ENCODE measurements at regions not wholly inside any gene's neighbourhood (a gene's known extent, or its start where the extent isn't known, plus 50 kb on each side); places are given as distances from the start of the nearest gene placed in this dataset.

DNA sequence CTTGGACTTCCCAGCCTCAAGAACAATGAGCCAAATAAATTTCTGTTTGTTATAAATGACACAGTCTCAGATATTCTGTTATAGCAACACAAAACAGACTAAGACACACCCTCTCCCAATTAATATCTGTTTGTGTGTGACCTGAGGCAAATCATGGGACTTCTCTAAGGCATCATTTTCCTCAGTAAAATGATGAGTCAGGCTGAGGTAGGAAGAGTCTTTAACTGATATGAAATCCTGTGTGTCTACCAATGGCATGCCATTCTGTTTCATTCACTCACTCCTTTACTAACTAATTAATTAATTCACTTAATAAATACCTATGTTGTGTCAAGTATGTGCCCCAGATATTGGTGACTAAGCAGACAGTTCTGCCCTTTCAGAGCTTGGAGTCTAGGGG lies 258.4 kb upstream of the CRY1 start:
- no peak overlapping the region for H3K4me3 ChIP-seq (ENCODE audit: low read depth in 1 of 2, low read length in 2 of 2)
- H3K36me3 ChIP-seq (ENCODE audit: insufficient read depth, low read length): no peaks in the 10 kb centered on the region
- no peaks in the 10 kb centered on the region for H3K27me3 ChIP-seq (ENCODE audit: control insufficient read depth in 1 of 2, insufficient read depth in 2 of 2, low read length in 2 of 2)
- H3K27ac ChIP-seq (ENCODE audit: low read depth, low read length): no peak overlapping the region
- H3K4me1 ChIP-seq (ENCODE audit: insufficient read depth, low read length): peaks cover 9% of the 10 kb centered on the region
- no peak overlapping the region for H3K9ac ChIP-seq (ENCODE audit: low read length)
- H3K9me3 ChIP-seq (ENCODE audit: low read length): no peaks in the 10 kb centered on the region

DNA sequence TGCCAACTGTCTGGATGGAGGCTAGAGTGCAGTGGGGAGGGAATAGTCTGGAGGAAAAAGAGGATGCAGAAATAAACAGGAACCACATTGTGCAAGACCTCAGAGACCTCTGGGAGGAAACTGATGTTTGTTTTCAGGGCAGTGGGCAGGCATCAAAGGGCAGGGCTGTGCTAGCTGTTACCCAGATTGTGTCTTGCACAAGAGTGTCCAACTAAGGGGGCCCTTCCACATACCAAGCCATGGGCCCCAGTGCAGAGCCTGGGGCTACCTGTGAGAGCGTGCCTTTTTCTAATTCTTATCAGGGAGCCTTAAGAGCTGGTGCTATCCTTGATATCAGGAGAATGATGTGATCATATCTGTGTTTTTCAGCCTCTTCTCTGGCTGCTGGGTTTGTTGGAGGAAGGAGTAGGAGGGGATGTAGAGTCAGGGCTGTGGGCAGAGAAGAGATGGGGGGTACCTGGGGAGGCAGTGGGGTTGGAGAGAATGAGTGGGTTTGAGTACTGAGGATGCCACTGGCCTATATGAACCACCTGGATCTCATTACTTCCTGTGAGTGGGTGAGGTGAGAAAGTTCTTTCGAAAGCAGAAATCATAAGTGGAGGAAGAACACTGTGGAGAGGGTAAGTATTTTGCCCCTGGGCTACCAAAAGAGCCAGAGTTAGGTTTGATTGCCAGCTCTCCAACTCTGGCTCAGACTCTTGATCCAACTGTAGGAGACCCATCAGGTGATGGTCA lies 259.2 kb upstream of the CRY1 start:
- no peaks in the 10 kb centered on the region for H3K27me3 ChIP-seq (ENCODE audit: control insufficient read depth in 1 of 2, insufficient read depth in 2 of 2, low read length in 2 of 2)
- no peak overlapping the region for H3K4me3 ChIP-seq (ENCODE audit: low read depth in 1 of 2, low read length in 2 of 2)
- H3K36me3 ChIP-seq (ENCODE audit: insufficient read depth, low read length): no peaks in the 10 kb centered on the region
- no peak overlapping the region for H3K27ac ChIP-seq (ENCODE audit: low read depth, low read length)
- no peak overlapping the region for H3K9ac ChIP-seq (ENCODE audit: low read length)
- H3K4me1 ChIP-seq (ENCODE audit: insufficient read depth, low read length): peaks cover 9% of the 10 kb centered on the region
- H3K9me3 ChIP-seq (ENCODE audit: low read length): no peaks in the 10 kb centered on the region

DNA sequence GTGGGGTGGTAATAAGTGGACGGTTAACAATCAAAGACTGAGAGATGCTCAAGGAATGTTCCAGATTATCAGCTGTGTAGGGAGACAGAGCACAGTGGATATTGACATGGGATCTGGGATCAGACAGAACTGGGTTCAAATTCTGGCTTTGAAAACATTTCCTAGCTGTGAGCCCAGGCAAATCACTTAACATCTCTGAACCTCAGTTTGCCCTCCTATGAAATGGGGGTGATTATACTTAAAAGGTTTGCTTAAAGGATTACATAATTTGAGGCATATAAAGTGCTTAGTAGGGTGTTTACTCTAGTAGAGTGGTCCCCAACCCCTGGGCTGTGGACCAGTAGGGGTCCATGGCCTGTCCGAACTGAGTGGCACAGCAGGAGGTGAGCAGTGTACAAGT lies 260.0 kb upstream of the CRY1 start:
- no peaks in the 10 kb centered on the region for H3K27me3 ChIP-seq (ENCODE audit: control insufficient read depth in 1 of 2, insufficient read depth in 2 of 2, low read length in 2 of 2)
- no peaks in the 10 kb centered on the region for H3K9me3 ChIP-seq (ENCODE audit: low read length)
- peaks cover 9% of the 10 kb centered on the region for H3K4me1 ChIP-seq (ENCODE audit: insufficient read depth, low read length)
- no peaks in the 10 kb centered on the region for H3K36me3 ChIP-seq (ENCODE audit: insufficient read depth, low read length)
- no peak overlapping the region for H3K9ac ChIP-seq (ENCODE audit: low read length)
- H3K4me3 ChIP-seq (ENCODE audit: low read depth in 1 of 2, low read length in 2 of 2): no peak overlapping the region
- no peak overlapping the region for H3K27ac ChIP-seq (ENCODE audit: low read depth, low read length)

DNA sequence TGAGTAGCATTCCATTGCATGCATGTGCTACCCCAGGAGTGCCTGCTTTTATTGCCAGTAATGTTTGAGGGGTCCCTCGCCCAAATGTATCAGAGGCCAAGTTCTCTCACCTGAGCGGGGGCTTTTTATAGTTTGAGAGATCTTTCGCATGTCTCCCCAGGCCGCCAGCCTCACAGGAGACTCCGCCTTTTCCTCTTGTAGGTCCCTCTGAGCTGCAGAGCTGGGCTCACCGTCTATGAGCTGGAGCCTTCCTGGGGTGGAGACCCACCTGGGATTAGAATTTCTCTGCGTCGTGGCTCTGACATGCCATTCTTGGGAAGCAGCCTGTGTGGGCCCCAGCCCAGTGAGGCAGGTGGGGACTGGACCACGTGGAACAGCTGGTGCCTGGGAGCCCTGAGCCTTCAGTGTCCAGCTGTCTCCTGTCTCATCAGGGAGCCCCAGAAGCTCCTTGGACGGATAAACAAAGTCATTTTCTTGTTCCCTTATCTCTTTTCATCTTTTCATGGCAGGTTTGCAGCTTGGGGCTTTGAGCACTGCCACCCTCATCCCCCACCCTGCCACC lies 261.7 kb upstream of the CRY1 start:
- Histone ChIP-seq H3K4me1 (ENCODE audit: insufficient read depth, low read length) (no peaks in the 10 kb centered on the region), H3K27me3 (ENCODE audit: control insufficient read depth in 1 of 2, insufficient read depth in 2 of 2, low read length in 2 of 2) (no peaks in the 10 kb centered on the region), H3K27ac (ENCODE audit: low read depth, low read length) (no peak overlapping the region), H3K36me3 (ENCODE audit: insufficient read depth, low read length) (no peaks in the 10 kb centered on the region), H3K9me3 (ENCODE audit: low read length) (no peaks in the 10 kb centered on the region), H3K4me3 (ENCODE audit: low read depth in 1 of 2, low read length in 2 of 2) (no peak overlapping the region), H3K9ac (ENCODE audit: low read length) (no peak overlapping the region)

DNA sequence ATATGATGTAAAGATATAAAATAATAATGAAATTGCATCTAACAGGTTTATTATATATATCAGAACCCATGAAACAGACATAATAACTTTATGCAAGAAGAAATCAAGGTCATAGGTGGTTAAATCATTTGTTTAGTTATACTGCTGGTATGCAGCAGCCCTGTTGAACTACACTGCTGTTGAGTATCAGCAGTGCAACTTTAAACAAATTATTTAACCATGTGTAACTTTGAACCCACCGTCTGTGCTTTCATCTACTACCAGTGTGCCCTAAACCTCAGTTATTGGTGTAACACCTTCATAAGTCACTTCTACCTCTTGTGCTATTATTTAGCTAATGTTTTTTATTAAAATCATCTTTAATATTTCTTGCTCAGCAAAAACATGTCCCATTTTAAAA lies 262.3 kb upstream of the CRY1 start:
- Histone ChIP-seq H3K4me3 (ENCODE audit: low read depth in 1 of 2, low read length in 2 of 2) (no peak overlapping the region), H3K27ac (ENCODE audit: low read depth, low read length) (no peak overlapping the region), H3K9ac (ENCODE audit: low read length) (no peak overlapping the region), H3K9me3 (ENCODE audit: low read length) (no peaks in the 10 kb centered on the region), H3K4me1 (ENCODE audit: insufficient read depth, low read length) (no peaks in the 10 kb centered on the region), H3K27me3 (ENCODE audit: control insufficient read depth in 1 of 2, insufficient read depth in 2 of 2, low read length in 2 of 2) (no peaks in the 10 kb centered on the region), H3K36me3 (ENCODE audit: insufficient read depth, low read length) (no peaks in the 10 kb centered on the region)

DNA sequence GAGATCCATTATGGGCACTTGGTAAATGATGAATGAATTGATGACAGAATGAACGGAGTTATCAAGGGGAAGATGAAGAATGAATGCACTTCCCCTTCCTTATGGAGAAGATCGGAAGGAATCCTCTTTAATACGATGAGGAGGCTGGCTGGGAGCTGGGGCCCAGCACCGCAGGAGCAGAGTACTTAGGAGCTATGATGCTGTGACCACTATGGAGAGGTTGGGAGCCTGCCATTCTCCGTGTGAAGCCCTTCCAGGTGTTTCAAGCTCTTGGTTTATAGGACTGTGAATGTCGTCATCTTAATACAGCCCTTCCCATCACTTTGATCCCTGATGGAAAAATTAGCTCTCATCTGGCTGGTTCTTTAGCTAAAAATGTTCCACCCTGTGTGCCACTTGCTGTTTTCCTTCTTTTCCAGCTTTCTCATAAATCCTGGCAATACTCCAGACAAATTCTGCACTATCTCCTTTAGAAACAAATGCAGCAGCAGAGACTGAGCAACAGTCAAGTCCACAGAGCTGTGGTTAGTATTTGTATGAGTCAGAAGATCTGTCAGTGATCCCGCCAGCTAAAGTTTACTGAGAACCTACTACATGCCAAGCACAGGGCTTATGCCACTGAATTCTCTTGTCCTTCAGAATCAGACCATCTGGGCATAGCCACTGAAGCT lies 263.1 kb upstream of the CRY1 start:
- no peak overlapping the region for H3K9ac ChIP-seq (ENCODE audit: low read length)
- no peaks in the 10 kb centered on the region for H3K27me3 ChIP-seq (ENCODE audit: control insufficient read depth in 1 of 2, insufficient read depth in 2 of 2, low read length in 2 of 2)
- H3K36me3 ChIP-seq (ENCODE audit: insufficient read depth, low read length): no peaks in the 10 kb centered on the region
- H3K27ac ChIP-seq (ENCODE audit: low read depth, low read length): no peak overlapping the region
- no peak overlapping the region for H3K4me3 ChIP-seq (ENCODE audit: low read depth in 1 of 2, low read length in 2 of 2)
- no peaks in the 10 kb centered on the region for H3K4me1 ChIP-seq (ENCODE audit: insufficient read depth, low read length)
- H3K9me3 ChIP-seq (ENCODE audit: low read length): no peaks in the 10 kb centered on the region

DNA sequence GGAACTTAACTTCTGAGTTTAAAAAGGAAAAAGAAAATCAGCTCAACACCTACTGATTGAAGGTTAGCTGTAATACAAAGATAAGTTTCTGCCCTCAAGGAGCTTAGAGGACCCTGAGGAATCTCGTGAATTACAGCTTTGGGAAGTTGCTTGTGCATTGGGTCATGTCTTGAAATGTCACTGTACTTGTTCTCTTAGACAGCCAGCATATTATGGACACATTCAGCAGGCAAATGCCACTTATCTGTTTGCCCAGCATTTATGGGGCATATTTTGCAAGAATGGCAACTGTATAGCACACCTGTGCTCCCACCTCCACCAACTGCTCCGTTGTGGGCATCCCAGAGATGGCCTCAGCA lies 263.6 kb upstream of the CRY1 start:
- no peaks in the 10 kb centered on the region for H3K4me1 ChIP-seq (ENCODE audit: insufficient read depth, low read length)
- H3K9ac ChIP-seq (ENCODE audit: low read length): no peak overlapping the region
- no peaks in the 10 kb centered on the region for H3K27me3 ChIP-seq (ENCODE audit: control insufficient read depth in 1 of 2, insufficient read depth in 2 of 2, low read length in 2 of 2)
- H3K27ac ChIP-seq (ENCODE audit: low read depth, low read length): no peak overlapping the region
- H3K4me3 ChIP-seq (ENCODE audit: low read depth in 1 of 2, low read length in 2 of 2): no peak overlapping the region
- no peaks in the 10 kb centered on the region for H3K36me3 ChIP-seq (ENCODE audit: insufficient read depth, low read length)
- H3K9me3 ChIP-seq (ENCODE audit: low read length): no peaks in the 10 kb centered on the region

DNA sequence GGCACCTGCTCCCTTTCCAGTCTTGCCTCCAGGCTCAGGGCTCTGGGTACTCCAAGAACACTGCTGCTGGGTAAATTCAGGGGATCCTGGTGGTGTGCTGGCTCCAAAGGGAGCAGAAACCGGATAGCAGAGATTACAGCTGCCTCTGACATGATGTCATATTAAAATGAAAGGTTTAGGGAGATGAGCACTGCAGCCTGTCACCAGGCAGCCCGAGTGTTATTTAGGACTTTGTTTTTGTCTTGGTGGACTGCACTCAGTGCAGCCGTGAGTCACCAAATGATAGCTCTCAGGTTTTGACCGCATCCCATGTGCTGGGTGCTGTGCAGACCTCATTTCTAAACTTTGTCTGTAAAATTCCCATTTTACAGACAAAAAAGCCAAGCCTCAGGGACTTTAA lies 266.0 kb upstream of the CRY1 start:
- H3K27me3 ChIP-seq (ENCODE audit: control insufficient read depth in 1 of 2, insufficient read depth in 2 of 2, low read length in 2 of 2): no peaks in the 10 kb centered on the region
- H3K9ac ChIP-seq (ENCODE audit: low read length): no peak overlapping the region
- H3K4me1 ChIP-seq (ENCODE audit: insufficient read depth, low read length): no peaks in the 10 kb centered on the region
- H3K4me3 ChIP-seq (ENCODE audit: low read depth in 1 of 2, low read length in 2 of 2): no peak overlapping the region
- H3K36me3 ChIP-seq (ENCODE audit: insufficient read depth, low read length): no peaks in the 10 kb centered on the region
- no peak overlapping the region for H3K27ac ChIP-seq (ENCODE audit: low read depth, low read length)
- no peaks in the 10 kb centered on the region for H3K9me3 ChIP-seq (ENCODE audit: low read length)

DNA sequence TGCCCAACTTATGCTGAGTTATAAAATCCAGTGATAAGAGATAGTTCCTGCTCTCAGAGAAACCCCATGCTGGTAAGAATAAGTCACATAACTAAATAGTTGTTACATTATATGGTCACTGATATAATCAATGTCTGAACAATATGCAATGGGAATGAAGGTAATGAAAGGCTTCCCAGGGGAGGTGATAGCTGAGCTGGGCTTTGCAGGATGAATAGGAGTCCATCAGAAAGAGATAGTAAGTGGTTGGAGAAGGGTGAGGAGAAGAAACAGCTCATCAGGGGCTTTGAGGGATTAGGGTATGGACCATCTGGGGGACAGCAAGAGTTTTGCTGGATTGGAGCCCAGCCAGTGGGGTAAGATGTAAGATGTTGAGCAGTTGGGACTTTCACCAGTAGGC lies 266.7 kb upstream of the CRY1 start:
- H3K4me1 ChIP-seq (ENCODE audit: insufficient read depth, low read length): no peaks in the 10 kb centered on the region
- H3K9me3 ChIP-seq (ENCODE audit: low read length): no peaks in the 10 kb centered on the region
- H3K9ac ChIP-seq (ENCODE audit: low read length): no peak overlapping the region
- no peak overlapping the region for H3K27ac ChIP-seq (ENCODE audit: low read depth, low read length)
- H3K4me3 ChIP-seq (ENCODE audit: low read depth in 1 of 2, low read length in 2 of 2): no peak overlapping the region
- H3K27me3 ChIP-seq (ENCODE audit: control insufficient read depth in 1 of 2, insufficient read depth in 2 of 2, low read length in 2 of 2): no peaks in the 10 kb centered on the region
- no peaks in the 10 kb centered on the region for H3K36me3 ChIP-seq (ENCODE audit: insufficient read depth, low read length)

DNA sequence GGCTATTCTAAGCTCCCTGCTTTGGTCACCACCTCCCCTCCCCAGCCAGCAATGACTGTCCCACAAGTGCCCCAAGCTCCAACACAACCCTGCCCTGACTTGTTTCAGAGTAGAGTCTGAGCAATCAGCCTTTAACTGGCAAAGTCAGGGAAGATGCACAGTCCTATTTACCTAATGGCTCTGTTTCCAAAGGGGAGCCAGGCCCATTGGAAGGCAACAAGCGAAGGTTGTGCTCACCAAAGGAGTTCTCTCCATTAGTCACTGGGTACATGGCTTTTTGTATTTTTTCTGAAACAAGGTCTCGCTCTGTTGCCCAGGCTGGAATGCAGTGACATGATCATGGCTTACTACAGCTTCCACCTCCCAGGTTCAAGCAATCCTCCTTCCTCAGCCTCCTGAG lies 267.1 kb upstream of the CRY1 start:
- Histone ChIP-seq H3K27ac (ENCODE audit: low read depth, low read length) (no peak overlapping the region), H3K27me3 (ENCODE audit: control insufficient read depth in 1 of 2, insufficient read depth in 2 of 2, low read length in 2 of 2) (no peaks in the 10 kb centered on the region), H3K36me3 (ENCODE audit: insufficient read depth, low read length) (no peaks in the 10 kb centered on the region), H3K9ac (ENCODE audit: low read length) (no peak overlapping the region), H3K4me3 (ENCODE audit: low read depth in 1 of 2, low read length in 2 of 2) (no peak overlapping the region), H3K4me1 (ENCODE audit: insufficient read depth, low read length) (no peaks in the 10 kb centered on the region), H3K9me3 (ENCODE audit: low read length) (no peaks in the 10 kb centered on the region)

DNA sequence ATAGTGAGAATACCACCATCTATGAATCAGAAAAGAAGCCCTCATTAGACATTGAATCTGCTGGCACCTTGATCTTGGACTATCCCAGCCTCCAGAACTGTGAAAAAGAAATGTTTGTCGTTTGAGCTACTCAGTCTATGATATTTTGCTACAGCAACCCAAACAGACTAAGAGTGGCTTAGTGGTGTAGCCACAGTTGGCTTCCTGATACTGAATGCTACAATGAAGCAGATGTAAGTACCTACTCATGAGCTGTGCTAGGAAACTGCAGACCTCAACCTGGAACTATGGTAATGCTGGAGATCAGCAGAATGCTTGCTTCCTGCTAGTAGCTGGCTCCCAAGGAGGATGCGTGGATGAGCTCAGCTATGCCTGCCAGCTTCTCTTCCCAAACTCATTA lies 268.6 kb upstream of the CRY1 start:
- no peaks in the 10 kb centered on the region for H3K36me3 ChIP-seq (ENCODE audit: insufficient read depth, low read length)
- no peak overlapping the region for H3K4me3 ChIP-seq (ENCODE audit: low read depth in 1 of 2, low read length in 2 of 2)
- no peaks in the 10 kb centered on the region for H3K4me1 ChIP-seq (ENCODE audit: insufficient read depth, low read length)
- H3K9me3 ChIP-seq (ENCODE audit: low read length): no peaks in the 10 kb centered on the region
- H3K27ac ChIP-seq (ENCODE audit: low read depth, low read length): no peak overlapping the region
- H3K9ac ChIP-seq (ENCODE audit: low read length): no peak overlapping the region
- H3K27me3 ChIP-seq (ENCODE audit: control insufficient read depth in 1 of 2, insufficient read depth in 2 of 2, low read length in 2 of 2): no peaks in the 10 kb centered on the region

DNA sequence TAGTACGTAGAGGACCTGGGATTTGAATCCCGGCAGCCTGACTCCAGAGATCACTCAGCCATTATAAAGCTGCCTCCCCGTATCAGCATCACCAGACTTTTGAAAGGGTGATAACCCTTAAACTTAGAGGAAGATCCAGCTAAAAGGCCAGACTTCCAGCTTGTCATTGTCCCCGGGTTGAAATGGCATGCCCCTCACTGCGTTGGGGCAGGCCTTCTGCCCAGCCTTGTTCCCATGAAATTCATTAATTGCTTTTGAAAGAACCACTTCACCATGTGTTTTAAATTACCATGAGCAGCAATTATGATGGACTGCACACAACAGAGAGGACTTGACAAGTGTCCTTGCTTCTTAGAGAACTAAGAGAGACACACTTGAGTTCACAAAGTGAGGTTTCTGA lies 269.6 kb upstream of the CRY1 start:
- Histone ChIP-seq H3K36me3 (ENCODE audit: insufficient read depth, low read length) (no peaks in the 10 kb centered on the region), H3K4me3 (ENCODE audit: low read depth in 1 of 2, low read length in 2 of 2) (no peak overlapping the region), H3K9me3 (ENCODE audit: low read length) (no peaks in the 10 kb centered on the region), H3K4me1 (ENCODE audit: insufficient read depth, low read length) (no peaks in the 10 kb centered on the region), H3K9ac (ENCODE audit: low read length) (no peak overlapping the region), H3K27ac (ENCODE audit: low read depth, low read length) (no peak overlapping the region), H3K27me3 (ENCODE audit: control insufficient read depth in 1 of 2, insufficient read depth in 2 of 2, low read length in 2 of 2) (no peaks in the 10 kb centered on the region)
